SK-N-SH (cell line): ENCODE measurements at regions not wholly inside any gene's neighbourhood (a gene's known extent, or its start where the extent isn't known, plus 50 kb on each side); places are given as distances from the start of the nearest gene placed in this dataset.

Experiments used
- CTCF ChIA-PET: fragments of 300-600, 350-600 bp; formaldehyde crosslinking; extraction: SDS; loops from one replicate; lab custom pipeline; 2021; lab: Yijun Ruan, JAX
- POLR2A ChIA-PET: fragments of 350-600 bp; sonication (Branson Sonifier 250); formaldehyde crosslinking; extraction: SDS; loops from one replicate; lab custom pipeline; 2020; ENCODE audit warnings: antibody characterized with exemption, inconsistent platforms; lab: Yijun Ruan, JAX
- DNase-seq: peaks from one replicate; pipeline ENCODE4 v3.0.0; 2012
- H2AFZ ChIP-seq: fragments of 200-600 bp; sonication (generic); 2 replicates; pipeline ENCODE4 v1.8.1; 2016; ENCODE audit warnings: antibody characterized with exemption, mild to moderate bottlenecking, low read depth
- H3F3A ChIP-seq: fragments of 200-600 bp; sonication (generic); replicated peaks from 2 replicates; pipeline ENCODE3; 2016; ENCODE audit warnings: antibody characterized with exemption, mild to moderate bottlenecking; ENCODE audit not compliant: insufficient read depth
- H3K27ac ChIP-seq, 2 experiments: fragments of 200-500 bp in 1 of 2; fragments of 200-600 bp in 1 of 2; sonication (Bioruptor generic) in 1 of 2; sonication (generic), shearing (Covaris generic) in 1 of 2; 2 replicates each; pipeline versions ENCODE4 v1.5.1 to v1.6.1; 2014 to 2016; ENCODE audit warnings: low read depth in 2 of 2, inconsistent platforms in 1 of 2, low read length in 1 of 2, mild to moderate bottlenecking in 1 of 2, mixed read lengths in 1 of 2
- H3K27me3 ChIP-seq: fragments of 200-600 bp; sonication (generic), shearing (Covaris generic); 2 replicates; pipeline ENCODE4 v1.6.1; 2016; ENCODE audit warnings: mixed run types; ENCODE audit not compliant: insufficient read depth
- H3K36me3 ChIP-seq, 2 experiments: fragments of 200-500 bp in 1 of 2; fragments of 200-600 bp in 1 of 2; sonication (Bioruptor generic) in 1 of 2; sonication (generic) in 1 of 2; replicated peaks in 1 of 2; 2 replicates each; pipeline versions ENCODE3 to v1.5.1; 2014 to 2016; ENCODE audit warnings: low read length in 1 of 2, mild to moderate bottlenecking in 1 of 2; ENCODE audit not compliant: insufficient read depth in 2 of 2, control insufficient read depth in 1 of 2
- H3K4me1 ChIP-seq, 2 experiments: fragments of 200-500 bp in 1 of 2; fragments of 200-600 bp in 1 of 2; sonication (Bioruptor generic) in 1 of 2; sonication (generic), shearing (Covaris generic) in 1 of 2; 2 replicates each; pipeline versions ENCODE4 v1.5.1 to v1.6.1; 2014 to 2016; ENCODE audit warnings: low read depth in 1 of 2, low read length in 1 of 2, mixed run types in 1 of 2; ENCODE audit not compliant: insufficient read depth in 2 of 2, control insufficient read depth in 1 of 2
- H3K4me2 ChIP-seq: fragments of 200-600 bp; sonication (generic), shearing (Covaris generic); 2 replicates; pipeline ENCODE4 v1.6.1; 2017; ENCODE audit warnings: mixed run types
- H3K4me3 ChIP-seq, 2 experiments: fragments of 200-500 bp in 1 of 2; fragments of 200-600 bp in 1 of 2; sonication (Bioruptor generic) in 1 of 2; sonication (generic), shearing (Covaris generic) in 1 of 2; 2 replicates each; pipeline versions ENCODE4 v1.5.1 to v1.8.1; 2014 to 2016; ENCODE audit warnings: low read depth in 2 of 2, inconsistent platforms in 1 of 2, low read length in 1 of 2, mild to moderate bottlenecking in 1 of 2, mixed read lengths in 1 of 2, moderate library complexity in 1 of 2
- H3K79me2 ChIP-seq: fragments of 200-600 bp; sonication (generic); 2 replicates; pipeline ENCODE4 v1.8.1; 2017; ENCODE audit warnings: mild to moderate bottlenecking; ENCODE audit not compliant: insufficient read depth
- H3K9ac ChIP-seq: fragments of 200-600 bp; sonication (generic); 2 replicates; pipeline ENCODE4 v1.6.1; 2017; ENCODE audit warnings: mixed run types
- H3K9me2 ChIP-seq: fragments of 200-600 bp; sonication (generic); 2 replicates; pipeline ENCODE4 v1.6.1; 2017; ENCODE audit warnings: mixed run types
- H3K9me3 ChIP-seq: fragments of 200-600 bp; sonication (generic); 2 replicates; pipeline ENCODE4 v1.6.1; 2017; ENCODE audit warnings: mixed run types, mild to moderate bottlenecking, moderate library complexity
- H4K20me1 ChIP-seq: fragments of 200-600 bp; sonication (generic); 2 replicates; pipeline ENCODE4 v1.6.1; 2017; ENCODE audit warnings: mild to moderate bottlenecking, mixed run types; ENCODE audit not compliant: insufficient read depth
- CHD2 ChIP-seq: fragments of 150-350 bp; IDR thresholded peaks from 2 replicates; pipeline ENCODE4 v1.6.1; 2018; ENCODE audit warnings: low read length; ENCODE audit not compliant: partially characterized antibody
- FOSL2 ChIP-seq: IDR thresholded peaks from 2 replicates; pipeline ENCODE4 v1.4.0; 2012; ENCODE audit warnings: low read depth, mild to moderate bottlenecking, moderate library complexity, borderline replicate concordance
- FOXJ3 ChIP-seq: sonication (generic); formaldehyde crosslinking; IDR thresholded peaks from 2 replicates; pipeline ENCODE4 v1.5.1; 2020; ENCODE audit warnings: mild to moderate bottlenecking, missing genetic modification reagents
- GATA2 ChIP-seq: sonication (generic); formaldehyde crosslinking; IDR thresholded peaks from 2 replicates; pipeline ENCODE4 v1.5.0; 2020; ENCODE audit warnings: mild to moderate bottlenecking, missing genetic modification reagents
- JUND ChIP-seq: IDR thresholded peaks from 2 replicates; pipeline ENCODE4 v1.4.0; 2012
- NFIC ChIP-seq: IDR thresholded peaks from 2 replicates; pipeline ENCODE4 v1.4.0; 2012; ENCODE audit warnings: borderline replicate concordance
- NRF1 ChIP-seq: IDR thresholded peaks from 2 replicates; pipeline ENCODE4 v1.6.1; 2012; ENCODE audit warnings: low read depth, mild to moderate bottlenecking, low read length
- POLR2AphosphoS5 ChIP-seq: IDR thresholded peaks from 2 replicates; pipeline ENCODE4 v1.6.1; 2012; ENCODE audit warnings: low read depth, low read length
- RAD21 ChIP-seq: IDR thresholded peaks from 2 replicates; pipeline ENCODE4 v1.6.1; 2012; ENCODE audit warnings: mild to moderate bottlenecking, low read length
- RXRA ChIP-seq: IDR thresholded peaks from 2 replicates; pipeline ENCODE4 v1.4.0; 2012; ENCODE audit warnings: low read depth, mild to moderate bottlenecking, borderline replicate concordance
- YY1 ChIP-seq: IDR thresholded peaks from 2 replicates; pipeline ENCODE4 v1.4.0; 2012; ENCODE audit warnings: low read depth, mild to moderate bottlenecking
- WGBS: methylation state at CpG from one replicate; pipeline ENCODE4 v1.1.6; 2017; ENCODE audit warnings: low lambda C conversion rate; 5-methylcytosine and 5-hydroxymethylcytosine counted together
- TF ChIP-seq, protein P1 (sequence below): IDR thresholded peaks from 2 replicates; pipeline ENCODE4 v1.4.0; 2012; ENCODE audit warnings: low read depth, borderline replicate concordance
- TF ChIP-seq, protein P2 (sequence below): IDR thresholded peaks from 2 replicates; pipeline ENCODE4 v1.6.1; 2012; ENCODE audit warnings: mild to moderate bottlenecking, low read depth, low read length, moderate library complexity
- TF ChIP-seq, protein P3 (sequence below): fragments of 150-350 bp; IDR thresholded peaks from 2 replicates; pipeline ENCODE4 v1.6.1; 2017; ENCODE audit warnings: antibody characterized with exemption, low read length, low read depth, borderline replicate concordance
- TF ChIP-seq, protein P4 (sequence below): IDR thresholded peaks from 2 replicates; pipeline ENCODE4 v1.4.0; 2012; ENCODE audit warnings: low read depth

DNA sequence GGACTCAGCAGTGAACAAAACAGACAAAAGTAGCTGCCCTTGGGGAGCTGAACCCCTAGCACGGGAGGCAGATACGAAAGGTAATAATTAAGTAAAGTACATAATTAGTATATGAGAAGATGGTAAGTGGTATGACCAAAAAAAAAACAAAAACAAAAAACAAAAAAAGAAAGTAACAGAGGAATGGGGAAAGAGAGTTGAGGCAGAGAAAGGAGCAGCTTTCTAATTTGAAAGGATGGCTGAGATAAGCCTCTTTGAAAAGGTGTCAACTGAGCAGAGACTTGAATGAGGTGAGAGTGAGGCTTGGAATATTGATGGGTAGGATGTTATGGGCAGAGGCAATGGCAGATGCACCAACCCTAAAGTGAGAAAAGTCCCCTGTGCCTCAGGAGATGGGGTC, 69.7 kb downstream of the CARTPT start:
- Histone ChIP-seq H3F3A (no peaks in the 10 kb centered on the region), H3K79me2 (no peaks in the 10 kb centered on the region), H3K27me3 (no peaks in the 10 kb centered on the region), H3K9me3 (no peaks in the 10 kb centered on the region), H3K4me1 (no peaks in the 10 kb centered on the region), H2AFZ (no peak overlapping the region), H3K36me3 (no peaks in the 10 kb centered on the region), H3K27ac (no peak overlapping the region), H3K9ac (no peak overlapping the region), H3K4me3 (no peak overlapping the region), H3K4me2 (no peak overlapping the region), H3K9me2 (no peaks in the 10 kb centered on the region), H4K20me1 (no peaks in the 10 kb centered on the region)
- CTCF ChIA-PET = no interaction called here
- 85% methylated on average over 2 of the region's 2 CpGs for WGBS
- POLR2A ChIA-PET = no interaction called here
- DNase-seq = no peak
- no peak for TF ChIP-seq NRF1
- TF ChIP-seq, protein P1, sequence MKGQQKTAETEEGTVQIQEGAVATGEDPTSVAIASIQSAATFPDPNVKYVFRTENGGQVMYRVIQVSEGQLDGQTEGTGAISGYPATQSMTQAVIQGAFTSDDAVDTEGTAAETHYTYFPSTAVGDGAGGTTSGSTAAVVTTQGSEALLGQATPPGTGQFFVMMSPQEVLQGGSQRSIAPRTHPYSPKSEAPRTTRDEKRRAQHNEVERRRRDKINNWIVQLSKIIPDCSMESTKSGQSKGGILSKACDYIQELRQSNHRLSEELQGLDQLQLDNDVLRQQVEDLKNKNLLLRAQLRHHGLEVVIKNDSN = no peak
- TF ChIP-seq, protein P2, sequence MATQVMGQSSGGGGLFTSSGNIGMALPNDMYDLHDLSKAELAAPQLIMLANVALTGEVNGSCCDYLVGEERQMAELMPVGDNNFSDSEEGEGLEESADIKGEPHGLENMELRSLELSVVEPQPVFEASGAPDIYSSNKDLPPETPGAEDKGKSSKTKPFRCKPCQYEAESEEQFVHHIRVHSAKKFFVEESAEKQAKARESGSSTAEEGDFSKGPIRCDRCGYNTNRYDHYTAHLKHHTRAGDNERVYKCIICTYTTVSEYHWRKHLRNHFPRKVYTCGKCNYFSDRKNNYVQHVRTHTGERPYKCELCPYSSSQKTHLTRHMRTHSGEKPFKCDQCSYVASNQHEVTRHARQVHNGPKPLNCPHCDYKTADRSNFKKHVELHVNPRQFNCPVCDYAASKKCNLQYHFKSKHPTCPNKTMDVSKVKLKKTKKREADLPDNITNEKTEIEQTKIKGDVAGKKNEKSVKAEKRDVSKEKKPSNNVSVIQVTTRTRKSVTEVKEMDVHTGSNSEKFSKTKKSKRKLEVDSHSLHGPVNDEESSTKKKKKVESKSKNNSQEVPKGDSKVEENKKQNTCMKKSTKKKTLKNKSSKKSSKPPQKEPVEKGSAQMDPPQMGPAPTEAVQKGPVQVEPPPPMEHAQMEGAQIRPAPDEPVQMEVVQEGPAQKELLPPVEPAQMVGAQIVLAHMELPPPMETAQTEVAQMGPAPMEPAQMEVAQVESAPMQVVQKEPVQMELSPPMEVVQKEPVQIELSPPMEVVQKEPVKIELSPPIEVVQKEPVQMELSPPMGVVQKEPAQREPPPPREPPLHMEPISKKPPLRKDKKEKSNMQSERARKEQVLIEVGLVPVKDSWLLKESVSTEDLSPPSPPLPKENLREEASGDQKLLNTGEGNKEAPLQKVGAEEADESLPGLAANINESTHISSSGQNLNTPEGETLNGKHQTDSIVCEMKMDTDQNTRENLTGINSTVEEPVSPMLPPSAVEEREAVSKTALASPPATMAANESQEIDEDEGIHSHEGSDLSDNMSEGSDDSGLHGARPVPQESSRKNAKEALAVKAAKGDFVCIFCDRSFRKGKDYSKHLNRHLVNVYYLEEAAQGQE = no peak
- no peak for TF ChIP-seq NFIC
- TF ChIP-seq GATA2 (CRISPR knock-in tag) = no peak
- no peak for TF ChIP-seq FOXJ3 (CRISPR knock-in tag)
- no peak for TF ChIP-seq FOSL2
- no peak for TF ChIP-seq JUND
- TF ChIP-seq, protein P3, sequence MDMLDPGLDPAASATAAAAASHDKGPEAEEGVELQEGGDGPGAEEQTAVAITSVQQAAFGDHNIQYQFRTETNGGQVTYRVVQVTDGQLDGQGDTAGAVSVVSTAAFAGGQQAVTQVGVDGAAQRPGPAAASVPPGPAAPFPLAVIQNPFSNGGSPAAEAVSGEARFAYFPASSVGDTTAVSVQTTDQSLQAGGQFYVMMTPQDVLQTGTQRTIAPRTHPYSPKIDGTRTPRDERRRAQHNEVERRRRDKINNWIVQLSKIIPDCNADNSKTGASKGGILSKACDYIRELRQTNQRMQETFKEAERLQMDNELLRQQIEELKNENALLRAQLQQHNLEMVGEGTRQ = no peak
- TF ChIP-seq, protein P4, sequence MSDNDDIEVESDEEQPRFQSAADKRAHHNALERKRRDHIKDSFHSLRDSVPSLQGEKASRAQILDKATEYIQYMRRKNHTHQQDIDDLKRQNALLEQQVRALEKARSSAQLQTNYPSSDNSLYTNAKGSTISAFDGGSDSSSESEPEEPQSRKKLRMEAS = no peak
- no peak for TF ChIP-seq POLR2AphosphoS5
- TF ChIP-seq RAD21 = no peak
- no peak for TF ChIP-seq CHD2
- no peak for TF ChIP-seq RXRA
- TF ChIP-seq YY1 = no peak
